ENCODE measurements at regions not wholly inside any gene's neighbourhood (a gene's known extent, or its start where the extent isn't known, plus 50 kb on each side); places are given as distances from the start of the nearest gene placed in this dataset.

DNA sequence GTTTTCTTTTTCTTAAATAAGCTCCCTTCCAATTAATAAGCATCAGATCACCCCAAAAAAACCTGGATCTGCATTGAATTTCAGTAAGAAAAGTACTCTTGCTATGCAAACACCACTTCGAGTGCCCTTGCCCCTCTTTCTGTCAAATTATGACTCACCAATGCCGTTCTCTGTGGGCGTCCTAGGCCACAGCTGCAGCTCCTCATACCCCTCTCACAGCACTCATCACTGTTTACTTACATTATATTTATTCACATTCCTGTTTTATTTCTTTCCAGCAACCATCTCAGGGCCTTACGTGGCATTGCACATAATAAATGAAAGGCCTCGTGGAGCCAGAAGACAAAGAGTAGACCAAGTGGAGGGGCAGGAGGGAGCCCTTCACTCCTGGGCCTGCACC is 99.1 kb upstream of the CTTNBP2NL start:
- Histone ChIP-seq H3K27me3 (ENCODE audit: control insufficient read depth, extremely low read depth, insufficient read depth, low read length) (no peaks in the 10 kb centered on the region), H4K20me1 (ENCODE audit: control insufficient read depth, extremely low read depth, insufficient read depth, low read length) (no peaks in the 10 kb centered on the region)

DNA sequence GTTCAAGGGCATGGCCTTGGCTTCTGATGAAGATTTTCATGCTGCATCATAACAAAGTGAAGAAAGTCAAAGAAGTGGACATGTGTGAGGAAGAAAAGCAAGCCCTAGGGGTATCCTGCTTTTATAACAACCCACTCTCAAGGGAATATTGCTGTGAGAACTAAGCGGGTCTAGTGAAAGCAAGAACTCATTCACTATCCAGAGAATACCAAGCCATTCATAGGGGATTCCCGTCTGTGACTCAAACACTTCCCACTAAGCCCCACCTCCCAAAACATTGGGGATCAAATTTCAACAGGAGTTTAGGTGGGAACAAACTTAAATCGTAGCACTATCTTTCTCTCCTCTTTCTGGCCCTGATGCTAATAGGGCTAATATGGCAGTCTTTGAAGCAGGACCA is 98.5 kb upstream of the CTTNBP2NL start:
- TF ChIP-seq, protein P1, sequence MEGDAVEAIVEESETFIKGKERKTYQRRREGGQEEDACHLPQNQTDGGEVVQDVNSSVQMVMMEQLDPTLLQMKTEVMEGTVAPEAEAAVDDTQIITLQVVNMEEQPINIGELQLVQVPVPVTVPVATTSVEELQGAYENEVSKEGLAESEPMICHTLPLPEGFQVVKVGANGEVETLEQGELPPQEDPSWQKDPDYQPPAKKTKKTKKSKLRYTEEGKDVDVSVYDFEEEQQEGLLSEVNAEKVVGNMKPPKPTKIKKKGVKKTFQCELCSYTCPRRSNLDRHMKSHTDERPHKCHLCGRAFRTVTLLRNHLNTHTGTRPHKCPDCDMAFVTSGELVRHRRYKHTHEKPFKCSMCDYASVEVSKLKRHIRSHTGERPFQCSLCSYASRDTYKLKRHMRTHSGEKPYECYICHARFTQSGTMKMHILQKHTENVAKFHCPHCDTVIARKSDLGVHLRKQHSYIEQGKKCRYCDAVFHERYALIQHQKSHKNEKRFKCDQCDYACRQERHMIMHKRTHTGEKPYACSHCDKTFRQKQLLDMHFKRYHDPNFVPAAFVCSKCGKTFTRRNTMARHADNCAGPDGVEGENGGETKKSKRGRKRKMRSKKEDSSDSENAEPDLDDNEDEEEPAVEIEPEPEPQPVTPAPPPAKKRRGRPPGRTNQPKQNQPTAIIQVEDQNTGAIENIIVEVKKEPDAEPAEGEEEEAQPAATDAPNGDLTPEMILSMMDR (optimal IDR thresholded peaks at IDR 0.05 in 1 of 3, IDR thresholded peaks at IDR 0.05 in 1 of 3, conservative IDR thresholded peaks at IDR 0.05 in 1 of 3; ENCODE audit: extremely low read depth in 1 of 3, insufficient read depth in 2 of 3, low read length in 3 of 3): no peak
- no peak for TF ChIP-seq EZH2 (IDR thresholded peaks at IDR 0.05; ENCODE audit: low read length)
- H3K9me1 ChIP-seq (ENCODE audit: control insufficient read depth, extremely low read depth, insufficient read depth, low read length): no peaks in the 10 kb centered on the region
- H3K27ac ChIP-seq (ENCODE audit: control insufficient read depth, insufficient read depth, low read length): no peak overlapping the region
- H4K20me1 ChIP-seq (ENCODE audit: control insufficient read depth, extremely low read depth, insufficient read depth, low read length): no peaks in the 10 kb centered on the region
- no peak overlapping the region for H3K9ac ChIP-seq (ENCODE audit: control insufficient read depth, extremely low read depth, insufficient read depth, low read length)
- dilution Hi-C loops (cut with MboI; ENCODE audit: extremely low pct_ligation_motif_present, low sequenced_read_pairs): no loop called here
- no peak overlapping the region for H2AFZ ChIP-seq (ENCODE audit: control insufficient read depth, low read length)
- no peak overlapping the region for H3K4me2 ChIP-seq (ENCODE audit: control insufficient read depth, extremely low read depth, insufficient read depth, low read depth, low read length)
- H3K4me3 ChIP-seq (ENCODE audit: control insufficient read depth in 2 of 3, extremely low read depth in 1 of 3, insufficient read depth in 2 of 3, low read depth in 1 of 3, low read length in 3 of 3): no peak overlapping the region
- FAIRE-seq (no peak), DNase-seq (ENCODE audit: low read depth, low spot score) (no peak)
- H3K27me3 ChIP-seq (ENCODE audit: control insufficient read depth, extremely low read depth, insufficient read depth, low read length): no peaks in the 10 kb centered on the region
- H3K36me3 ChIP-seq (ENCODE audit: control insufficient read depth in 2 of 2, extremely low read depth in 1 of 2, insufficient read depth in 2 of 2, low read length in 2 of 2): no peaks in the 10 kb centered on the region
- H3K79me2 ChIP-seq (ENCODE audit: control insufficient read depth, insufficient read depth, low read length): no peaks in the 10 kb centered on the region
- H3K9me3 ChIP-seq (ENCODE audit: control insufficient read depth, low read depth, low read length): no peaks in the 10 kb centered on the region
- H3K4me1 ChIP-seq (ENCODE audit: control insufficient read depth, extremely low read depth, insufficient read depth, low read length): peaks cover 5% of the 10 kb centered on the region

More for the DNA sequence above, 99.1 kb upstream of the CTTNBP2NL start:
- Histone ChIP-seq H2AFZ (ENCODE audit: control insufficient read depth, low read length) (no peak overlapping the region), H3K4me1 (ENCODE audit: control insufficient read depth, extremely low read depth, insufficient read depth, low read length) (peaks cover 5% of the 10 kb centered on the region), H3K4me2 (ENCODE audit: control insufficient read depth, extremely low read depth, insufficient read depth, low read depth, low read length) (no peak overlapping the region), H3K36me3 (ENCODE audit: control insufficient read depth in 2 of 2, extremely low read depth in 1 of 2, insufficient read depth in 2 of 2, low read length in 2 of 2) (no peaks in the 10 kb centered on the region), H3K9me1 (ENCODE audit: control insufficient read depth, extremely low read depth, insufficient read depth, low read length) (no peaks in the 10 kb centered on the region), H3K79me2 (ENCODE audit: control insufficient read depth, insufficient read depth, low read length) (no peaks in the 10 kb centered on the region), H3K4me3 (ENCODE audit: control insufficient read depth in 2 of 3, extremely low read depth in 1 of 3, insufficient read depth in 2 of 3, low read depth in 1 of 3, low read length in 3 of 3) (no peak overlapping the region), H3K27ac (ENCODE audit: control insufficient read depth, insufficient read depth, low read length) (no peak overlapping the region), H3K9me3 (ENCODE audit: control insufficient read depth, low read depth, low read length) (no peaks in the 10 kb centered on the region), H3K9ac (ENCODE audit: control insufficient read depth, extremely low read depth, insufficient read depth, low read length) (no peak overlapping the region)
- dilution Hi-C loops (cut with MboI; ENCODE audit: extremely low pct_ligation_motif_present, low sequenced_read_pairs): no loop called here
- FAIRE-seq: no peak
- DNase-seq (ENCODE audit: low read depth, low spot score): no peak
- TF ChIP-seq, protein P1 (optimal IDR thresholded peaks at IDR 0.05 in 1 of 3, IDR thresholded peaks at IDR 0.05 in 1 of 3, conservative IDR thresholded peaks at IDR 0.05 in 1 of 3; ENCODE audit: extremely low read depth in 1 of 3, insufficient read depth in 2 of 3, low read length in 3 of 3): no peak
- TF ChIP-seq EZH2 (IDR thresholded peaks at IDR 0.05; ENCODE audit: low read length): no peak
